Stimulated activated naive CD8-positive, alpha-beta T cell treated with anti-CD3 and anti-CD28 coated beads, Interleukin-15, amount 100 ng/mL, for 72 hours (primary cell): ENCODE measurements at regions not wholly inside any gene's neighbourhood (a gene's known extent, or its start where the extent isn't known, plus 50 kb on each side); places are given as distances from the start of the nearest gene placed in this dataset.
"Not testable (repeated sequence)": the region's sequence is repeated elsewhere in the genome, so short reads cannot be mapped to it uniquely, and the experiment has no call there.

ENCODE experiments used
- ATAC-seq: fragments of 150-1000 bp; cut with Tn5 transposase; 2 replicates; pipeline ENCODE4 v1.10.0; 2021; ENCODE audit warnings: mild to moderate bottlenecking, moderate library complexity
- DNase-seq, 2 donors: peaks; one replicate each; pipeline ENCODE4 v3.0.0; 2021 to 2022
- H3K27ac Mint-ChIP-seq, 2 donors: one replicate each; pipeline ENCODE4 v1.8.0; 2022; ENCODE audit warnings: mild to moderate bottlenecking in 2 of 2, mixed read lengths in 2 of 2, moderate library complexity in 2 of 2
- H3K27me3 Mint-ChIP-seq: one replicate; pipeline ENCODE4 v1.8.0; 2022; ENCODE audit warnings: mixed read lengths
- H3K4me1 Mint-ChIP-seq: one replicate; pipeline ENCODE4 v1.8.0; 2022; ENCODE audit warnings: mild to moderate bottlenecking, mixed read lengths
- H3K4me3 Mint-ChIP-seq, 2 donors: one replicate each; pipeline ENCODE4 v1.8.0; 2022; ENCODE audit warnings: mild to moderate bottlenecking in 2 of 2, mixed read lengths in 2 of 2, moderate library complexity in 1 of 2
- H3K9me3 Mint-ChIP-seq, 2 donors: one replicate each; pipeline ENCODE4 v1.8.0; 2022; ENCODE audit warnings: mixed read lengths in 2 of 2

DNA sequence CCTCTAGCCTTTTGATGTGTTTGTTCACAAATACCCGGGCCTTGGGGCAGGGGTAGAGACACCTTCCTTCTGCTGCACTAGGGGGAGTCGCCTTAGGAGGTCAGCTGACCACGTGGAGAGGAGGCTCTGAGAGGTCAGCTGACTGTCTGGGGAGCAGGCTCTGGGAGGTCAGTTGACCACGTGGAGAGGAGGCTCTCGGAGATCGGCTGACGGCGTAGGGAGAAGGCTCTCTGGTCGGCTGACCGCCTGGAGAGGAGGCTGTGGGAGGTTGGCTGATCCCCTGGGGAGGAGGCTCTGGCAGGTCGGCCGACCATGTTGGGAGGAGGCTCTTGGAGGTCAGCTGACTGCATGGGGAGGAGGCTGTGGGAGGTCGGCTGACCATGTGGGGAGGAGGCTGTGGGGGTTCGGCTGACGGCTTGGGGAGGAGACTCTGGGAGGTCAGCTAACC is 59.6 kb upstream of the LYZL1 start:
- Mint-ChIP-seq H3K4me1 (no peaks in the 10 kb centered on the region), H3K27ac (no peak overlapping the region), H3K9me3 (no peaks in the 10 kb centered on the region), H3K27me3 (peaks cover 25% of the 10 kb centered on the region), H3K4me3 (no peak overlapping the region)
- ATAC-seq (no peak), DNase-seq (no peak)

DNA sequence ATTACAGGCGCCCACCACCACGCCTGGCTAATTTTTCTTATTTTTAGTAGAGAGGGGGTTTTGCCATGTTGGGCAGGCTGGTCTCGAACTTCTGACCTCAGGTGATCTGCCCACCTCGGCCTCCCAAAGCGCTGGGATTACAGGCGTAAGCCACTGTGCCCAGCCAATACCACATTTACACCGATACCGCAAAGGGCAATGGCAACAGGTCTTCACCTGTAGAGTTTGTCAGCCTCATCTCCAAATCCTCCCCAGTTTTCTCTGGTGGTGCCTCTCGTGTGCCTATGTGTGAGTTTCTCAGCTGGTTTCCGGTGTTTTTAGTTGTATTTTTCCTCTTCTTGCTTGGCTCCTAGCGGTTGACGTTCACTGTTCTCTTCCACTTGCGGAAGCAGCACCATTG is 52.0 kb upstream of the LYZL1 start:
- not testable (repeated sequence) for H3K9me3 Mint-ChIP-seq, H3K4me1 Mint-ChIP-seq, H3K27ac Mint-ChIP-seq, H3K4me3 Mint-ChIP-seq, DNase-seq, H3K27me3 Mint-ChIP-seq, ATAC-seq

DNA sequence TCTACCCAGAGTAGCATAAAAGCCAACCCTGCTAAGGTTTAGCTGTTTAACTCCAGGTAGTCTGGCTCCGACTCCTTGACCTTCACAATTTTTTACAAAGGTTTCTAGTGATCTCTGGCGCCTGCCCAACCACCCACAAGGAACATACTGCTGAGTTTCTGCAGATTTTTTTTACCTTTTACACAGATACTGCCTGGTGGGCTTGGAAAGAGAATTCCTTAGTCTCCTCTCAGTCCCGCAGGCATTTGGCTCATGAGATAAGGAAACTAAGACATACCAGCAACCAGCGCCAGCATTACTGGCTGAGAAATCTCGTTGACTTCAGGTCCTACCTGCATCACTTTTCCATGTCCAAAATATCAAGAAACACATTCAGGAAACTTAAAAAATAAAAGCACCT is 51.1 kb upstream of the LYZL1 start:
- Mint-ChIP-seq H3K27ac (peak overlapping the region in 1 of 2 donors; percentile 49), H3K4me3 (no peak overlapping the region), H3K9me3 (no peaks in the 10 kb centered on the region), H3K27me3 (peaks cover 10% of the 10 kb centered on the region), H3K4me1 (no peaks in the 10 kb centered on the region)
- DNase-seq, result no peak
- no peak for ATAC-seq

DNA sequence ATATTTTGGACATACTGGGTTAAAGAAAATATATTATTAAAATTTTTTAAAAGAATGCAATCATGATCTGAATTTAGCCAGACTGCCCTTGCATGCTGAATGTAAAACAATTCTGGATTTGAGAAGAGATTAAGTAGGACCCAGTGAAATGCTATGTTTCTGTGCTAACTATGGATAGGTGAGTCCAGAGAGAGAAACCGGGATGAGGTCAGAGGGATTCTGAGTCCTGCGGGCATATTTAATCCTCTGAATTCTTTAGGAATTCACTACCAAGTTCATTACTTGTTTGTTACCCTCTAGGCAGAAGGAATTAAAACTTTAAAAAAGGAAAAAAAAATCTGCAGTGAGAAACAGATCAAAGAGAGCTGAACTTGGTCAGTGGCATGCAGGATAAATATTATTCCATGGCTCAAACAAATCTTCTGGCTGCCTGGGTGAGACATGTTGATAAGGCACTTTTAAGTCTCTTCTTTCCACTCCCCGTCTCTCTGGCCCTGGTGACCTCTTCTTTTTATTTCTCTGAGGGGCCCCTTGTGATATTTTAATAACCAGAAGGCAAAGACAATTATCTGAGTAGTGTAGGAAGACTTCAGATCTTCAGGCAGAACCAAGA is 50.2 kb upstream of the LYZL1 start:
- no peaks in the 10 kb centered on the region for H3K4me1 Mint-ChIP-seq
- ATAC-seq, result no peak
- no peak for DNase-seq
- H3K9me3 Mint-ChIP-seq, result no peaks in the 10 kb centered on the region
- H3K27me3 Mint-ChIP-seq, result peaks cover 15% of the 10 kb centered on the region
- H3K4me3 Mint-ChIP-seq, result no peak overlapping the region
- no peak overlapping the region for H3K27ac Mint-ChIP-seq
